NCI-H146 treated with DMSO at 0.1 percent for 48 hours (cell line): ENCODE measurements at regions not wholly inside any gene's neighbourhood (a gene's known extent, or its start where the extent isn't known, plus 50 kb on each side); places are given as distances from the start of the nearest gene placed in this dataset.

Experiments
- DNase-seq: peaks from one replicate; lab custom pipeline; 2025; ENCODE audit not compliant: unreplicated experiment; lab: John Stamatoyannopoulos, UW

DNA sequence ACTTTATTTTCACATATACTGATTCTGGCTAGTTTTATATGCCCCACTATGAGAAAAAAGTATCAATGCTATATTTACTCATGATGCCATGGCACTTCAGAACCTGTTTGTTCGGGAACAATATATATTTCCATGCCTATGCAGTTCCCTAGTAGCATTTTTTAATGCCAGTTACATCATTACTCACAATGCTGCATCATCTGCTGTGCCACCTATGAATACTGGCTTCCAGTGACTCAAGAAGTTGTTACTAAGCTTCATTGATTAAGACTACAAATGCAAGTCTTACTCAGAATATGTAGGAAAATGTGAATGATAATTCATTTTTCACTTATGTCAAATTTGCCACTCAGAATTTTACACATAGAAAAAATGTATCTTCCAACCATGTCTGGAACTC, 97.9 kb downstream of the MAFB start:
- DNase-seq = no peak

DNA sequence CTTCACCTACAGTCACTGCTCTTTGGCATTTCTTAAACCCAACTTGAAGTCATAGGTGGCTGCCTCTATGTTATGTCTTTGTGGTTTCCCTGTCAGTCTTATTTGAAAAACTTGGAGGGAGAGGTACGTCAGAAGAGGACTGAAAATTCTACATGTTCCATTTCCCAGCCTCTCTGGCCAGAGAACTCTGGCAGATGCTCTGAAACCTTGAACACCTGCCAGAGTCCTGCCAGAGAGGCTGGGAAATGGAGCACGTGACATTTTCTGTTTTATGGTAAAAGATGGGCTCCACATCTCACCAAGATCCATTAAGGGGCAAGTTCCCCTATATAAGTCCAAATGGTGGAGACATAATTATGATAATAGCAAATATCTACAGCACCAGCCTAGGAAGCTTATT, 99.5 kb downstream of the MAFB start:
- DNase-seq = no peak

DNA sequence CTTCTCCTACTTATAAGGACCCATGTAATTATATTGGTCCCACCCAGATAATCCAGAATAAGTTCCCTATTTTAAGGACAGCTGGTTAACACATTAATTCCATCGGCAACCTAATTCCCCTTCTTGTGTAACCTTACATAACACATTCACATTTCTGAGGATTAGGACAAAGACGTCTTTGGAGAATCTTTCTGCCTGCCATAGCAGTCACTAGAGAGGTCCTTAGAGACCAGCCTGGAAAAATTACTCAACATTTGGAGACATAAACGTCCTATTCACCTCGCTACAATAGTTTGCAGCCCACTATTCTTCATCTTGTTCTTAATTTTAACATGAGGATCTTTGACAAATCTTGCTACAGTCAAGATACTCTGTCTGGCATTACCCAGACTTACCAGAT, 100.1 kb downstream of the MAFB start:
- no peak for DNase-seq

DNA sequence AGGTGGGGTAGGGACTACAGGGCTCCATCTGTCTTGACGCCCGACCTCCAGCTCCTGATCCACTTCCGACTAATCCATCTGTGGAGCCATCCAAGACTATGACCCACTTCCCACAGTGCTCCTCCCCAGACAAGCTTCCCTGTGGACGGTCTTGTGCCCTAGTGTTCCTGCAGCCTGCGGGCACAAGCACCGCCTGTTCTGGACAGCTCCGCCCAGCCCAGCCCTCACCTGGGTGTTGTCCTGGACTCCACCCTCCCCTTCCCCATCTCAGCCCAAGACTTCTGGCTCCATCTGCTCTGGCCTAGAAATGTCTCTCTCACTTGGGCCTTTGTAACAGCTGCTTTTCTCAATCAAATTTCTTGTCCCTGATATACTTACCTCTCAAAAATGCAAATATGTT, 102.0 kb downstream of the MAFB start:
- no peak for DNase-seq

DNA sequence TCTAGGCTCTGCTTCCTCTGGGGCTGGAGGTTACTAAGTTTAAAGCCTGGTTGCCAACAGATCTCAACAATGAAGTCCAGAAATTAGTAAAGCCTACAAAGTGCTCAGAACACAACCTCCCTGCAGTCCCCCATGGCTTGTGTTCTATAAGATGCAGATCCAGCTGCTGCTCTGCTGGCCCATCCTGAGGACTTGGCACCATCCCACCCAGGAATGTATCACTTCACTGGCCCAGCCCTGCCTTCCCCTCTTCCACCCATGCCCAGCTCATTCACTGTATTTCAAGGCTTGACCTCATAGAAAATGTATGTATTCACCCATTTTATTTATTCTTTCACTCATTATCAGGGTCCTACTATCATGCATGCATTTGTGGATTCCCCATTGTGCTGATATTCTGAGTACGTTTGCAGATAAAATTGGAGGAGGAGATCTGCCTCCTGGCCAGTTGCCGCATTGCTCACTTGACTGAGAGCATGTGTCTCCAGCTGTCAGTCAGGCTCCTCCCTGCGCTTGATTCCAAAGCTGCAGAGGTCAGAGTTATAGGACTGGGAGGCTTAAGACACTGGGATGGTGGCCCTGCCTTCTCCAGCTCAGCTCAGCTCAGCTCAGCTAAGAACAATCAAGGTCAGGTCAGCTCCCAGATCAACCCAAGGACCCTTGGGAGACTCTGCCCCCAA, 104.8 kb downstream of the MAFB start:
- no peak for DNase-seq

DNA sequence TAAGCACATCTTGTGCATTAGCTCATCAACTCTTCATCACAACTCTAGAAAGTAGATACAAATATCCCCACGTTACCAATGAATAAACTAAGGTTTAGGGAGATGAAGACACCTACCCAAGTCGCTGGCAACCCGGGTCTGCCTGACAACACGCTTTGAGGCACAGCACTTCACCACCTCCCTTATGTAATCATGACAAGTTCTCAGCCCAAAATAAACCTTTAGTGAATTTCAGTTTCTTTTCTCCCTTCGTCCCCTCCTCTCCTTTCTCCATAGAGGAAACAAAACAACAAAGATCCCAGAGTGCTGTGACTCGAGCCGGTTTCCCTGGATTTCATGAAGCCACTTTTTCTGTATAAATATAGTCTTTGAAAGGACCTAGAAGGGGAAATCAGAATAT, 105.4 kb downstream of the MAFB start:
- DNase-seq = no peak

DNA sequence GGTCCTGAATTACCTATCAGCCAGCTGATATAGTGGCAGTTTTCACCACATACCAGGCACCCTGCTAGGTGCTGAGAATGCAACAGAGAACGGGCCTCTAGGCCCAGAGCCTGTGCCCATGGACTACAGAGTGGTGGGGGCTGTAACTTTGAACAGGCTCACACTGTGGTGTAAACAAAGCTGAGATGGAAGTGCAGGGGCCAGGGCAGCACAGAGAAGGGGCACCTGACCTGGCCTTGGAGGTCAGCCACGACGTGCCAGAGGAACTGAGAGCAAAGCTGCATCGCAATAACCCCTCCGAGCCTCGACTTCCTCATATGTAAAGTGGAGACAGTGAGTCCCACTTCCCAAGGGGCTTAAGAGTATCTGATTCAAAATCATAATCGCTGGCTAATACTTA, 105.8 kb downstream of the MAFB start:
- no peak for DNase-seq

DNA sequence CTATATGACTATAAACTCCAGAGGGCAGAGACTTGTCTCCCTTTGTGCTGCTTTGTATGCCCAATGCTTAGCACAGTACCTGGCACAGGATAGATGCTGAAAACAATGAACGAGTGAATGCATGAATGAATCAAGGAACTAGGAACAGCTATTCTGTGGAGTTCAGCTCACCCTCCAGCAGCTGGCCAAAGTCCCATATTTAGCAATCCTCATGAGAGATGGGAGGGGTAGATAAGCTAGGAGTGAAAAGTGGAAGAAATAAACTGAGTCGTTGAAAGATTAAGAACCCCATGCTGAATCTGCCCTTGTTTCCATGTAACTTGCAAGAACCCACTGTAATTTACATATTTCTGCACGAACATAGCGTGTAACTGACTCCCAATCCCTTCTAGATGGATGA, 106.5 kb downstream of the MAFB start:
- no peak for DNase-seq

DNA sequence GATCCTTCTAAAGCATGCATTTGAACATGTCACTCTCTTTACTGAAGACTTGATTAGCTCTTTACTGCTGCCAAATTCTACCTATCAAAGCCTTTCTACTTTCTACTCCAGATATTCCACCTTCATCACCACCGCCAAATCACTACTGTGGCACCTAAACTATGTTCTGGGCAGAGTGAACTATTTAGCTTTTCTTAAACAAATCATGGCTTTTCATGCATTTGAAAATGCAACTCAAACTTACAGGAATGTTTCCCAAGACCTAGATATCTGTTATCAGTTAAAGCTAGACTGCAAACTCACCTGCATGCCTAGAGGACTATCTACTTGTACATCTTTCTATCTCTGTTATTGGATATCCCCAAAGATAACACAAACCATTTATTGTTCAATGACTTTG, 109.3 kb downstream of the MAFB start:
- no peak for DNase-seq

DNA sequence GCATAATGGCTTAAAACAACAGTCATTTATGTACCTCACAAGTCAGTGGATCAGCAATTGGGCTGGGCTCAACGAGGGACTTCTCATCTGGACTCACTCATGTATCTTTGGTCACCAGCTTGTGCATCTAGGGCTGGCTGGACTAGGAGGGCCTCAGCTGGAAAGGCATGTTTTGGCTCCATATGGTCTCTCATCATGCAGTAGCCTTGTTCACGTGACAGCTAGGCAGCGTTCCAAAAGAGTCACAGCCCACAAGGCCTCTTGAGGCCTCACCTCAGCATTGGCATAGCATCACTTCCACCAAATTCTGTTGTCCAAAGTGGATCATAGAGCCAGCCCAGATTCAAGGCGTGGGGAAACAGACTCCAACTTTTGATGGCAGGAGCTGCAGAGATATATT, 110.1 kb downstream of the MAFB start:
- no peak for DNase-seq

DNA sequence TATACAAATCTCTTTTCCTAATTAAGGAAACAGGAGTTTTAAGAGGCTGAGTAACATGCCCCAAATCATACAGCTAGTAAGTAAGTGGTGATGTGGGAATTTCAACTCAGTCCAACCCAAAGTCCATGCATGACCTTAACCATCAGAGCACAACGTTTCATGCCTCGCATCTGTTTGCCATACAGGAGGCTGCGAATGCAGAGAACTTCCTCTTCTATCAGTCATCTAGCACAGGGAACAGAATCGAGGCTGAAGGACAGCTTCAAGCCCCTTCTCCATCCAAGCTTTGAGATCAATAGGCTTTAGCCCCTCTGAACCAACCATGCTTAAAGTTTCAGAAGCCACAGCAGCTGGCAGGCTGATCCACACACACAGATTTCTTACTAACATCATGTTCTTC, 113.2 kb downstream of the MAFB start:
- DNase-seq = no peak

DNA sequence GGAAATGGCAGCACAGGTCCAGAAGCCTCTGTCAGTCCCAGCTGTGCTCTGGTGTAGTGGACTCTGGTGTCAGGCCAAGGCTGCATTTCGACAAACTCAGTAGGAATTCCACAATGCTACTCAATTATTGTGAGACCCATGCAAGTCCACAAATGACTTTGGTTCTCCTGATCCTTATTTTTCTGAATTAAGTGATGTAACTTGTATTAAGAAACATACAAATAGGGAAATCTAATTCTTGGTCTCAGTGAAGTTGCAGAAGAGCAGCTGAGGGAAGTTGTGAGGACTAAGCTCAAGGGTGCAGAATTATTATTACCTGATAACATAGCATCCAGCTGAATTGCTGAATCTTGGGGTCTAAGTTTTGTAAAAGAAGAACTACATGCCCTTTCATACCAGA, 116.8 kb downstream of the MAFB start:
- DNase-seq = no peak

DNA sequence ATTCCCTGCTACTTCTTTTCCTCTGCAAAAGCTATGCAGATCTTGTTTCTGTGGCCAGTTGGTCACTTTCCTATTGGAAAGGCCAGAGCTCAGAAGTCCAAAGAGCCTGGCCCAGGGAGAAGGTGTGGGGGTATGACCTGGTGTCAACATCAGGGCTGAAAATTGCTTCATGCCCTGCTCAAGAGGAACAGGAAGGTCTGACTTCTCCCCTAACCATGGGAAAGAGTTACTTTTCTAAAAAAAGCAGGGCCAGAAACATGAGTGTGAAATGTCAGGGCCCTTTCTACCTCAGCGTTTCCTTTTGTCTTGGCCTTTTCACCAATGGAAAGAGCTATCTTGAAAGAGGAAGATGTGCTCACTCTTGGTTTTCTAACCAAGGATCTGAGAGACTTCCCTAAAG, 117.4 kb downstream of the MAFB start:
- DNase-seq = no peak

DNA sequence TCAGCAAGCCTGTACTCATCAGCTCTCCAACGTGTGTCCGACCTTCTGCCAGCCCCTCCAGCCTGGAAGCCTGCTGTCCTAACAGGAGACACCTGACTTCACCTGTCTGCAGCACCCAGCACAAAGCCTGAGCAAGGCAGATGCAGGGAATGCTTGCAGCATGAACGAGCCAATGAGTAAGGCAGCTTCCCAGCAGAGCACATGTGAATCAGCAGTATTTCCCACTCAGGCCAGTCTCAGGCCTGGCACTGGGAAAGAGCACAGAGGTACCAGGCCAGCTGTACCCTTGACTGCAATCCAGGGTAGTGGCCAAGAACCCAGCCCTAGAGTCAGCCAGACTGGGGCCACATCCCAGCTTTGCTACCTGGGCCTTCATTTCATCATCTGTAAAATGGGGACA, 120.8 kb downstream of the MAFB start:
- no peak for DNase-seq

DNA sequence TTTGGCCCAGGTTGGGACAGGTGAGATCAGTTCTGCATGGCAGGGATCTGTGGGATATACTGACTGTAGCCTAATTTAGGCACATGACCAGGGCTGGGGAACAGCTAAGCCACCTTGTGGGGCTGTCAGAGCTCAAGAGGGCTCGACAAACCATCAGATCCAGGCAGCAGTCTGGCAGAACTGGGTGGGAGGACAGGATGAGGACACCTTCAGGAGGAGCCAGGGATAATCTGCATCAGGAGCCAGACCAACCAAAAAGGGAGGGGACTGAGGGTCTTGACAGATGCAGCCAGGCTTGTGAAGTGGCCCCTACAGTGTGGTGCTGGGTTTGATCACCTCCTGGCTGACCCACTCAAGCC, 123.4 kb downstream of the MAFB start:
- no peak for DNase-seq

DNA sequence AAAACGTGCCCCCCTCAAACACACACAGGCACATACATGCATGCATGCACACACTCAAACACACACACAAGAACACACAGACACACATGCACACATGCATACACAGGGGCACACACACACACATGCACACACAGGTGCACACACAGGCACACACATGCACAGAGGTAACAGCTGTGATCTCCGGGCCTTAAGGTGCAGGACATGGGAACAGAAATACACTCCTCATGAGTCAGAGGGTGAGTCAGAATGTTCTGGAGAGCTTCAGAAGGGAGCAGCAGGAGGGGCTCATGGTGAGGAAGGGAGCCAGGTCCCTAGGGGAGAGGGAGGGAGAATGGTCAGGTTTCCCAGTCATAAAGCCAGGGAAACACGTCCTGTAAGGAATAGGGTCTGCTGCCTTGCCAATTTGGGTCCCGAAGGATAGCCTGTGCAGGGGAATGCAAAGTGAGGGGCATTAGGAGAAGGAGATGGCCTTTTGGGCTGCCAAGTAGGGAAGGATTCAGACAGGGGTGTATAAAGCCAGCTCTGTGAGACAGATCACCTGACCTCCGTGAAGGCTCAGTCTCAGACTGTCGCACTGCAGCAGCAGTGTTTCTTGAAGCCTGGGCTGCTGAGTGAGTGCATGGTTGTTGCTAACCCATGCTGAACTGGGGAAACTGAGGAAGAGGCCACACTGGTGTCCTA, 123.9 kb downstream of the MAFB start:
- DNase-seq = no peak

DNA sequence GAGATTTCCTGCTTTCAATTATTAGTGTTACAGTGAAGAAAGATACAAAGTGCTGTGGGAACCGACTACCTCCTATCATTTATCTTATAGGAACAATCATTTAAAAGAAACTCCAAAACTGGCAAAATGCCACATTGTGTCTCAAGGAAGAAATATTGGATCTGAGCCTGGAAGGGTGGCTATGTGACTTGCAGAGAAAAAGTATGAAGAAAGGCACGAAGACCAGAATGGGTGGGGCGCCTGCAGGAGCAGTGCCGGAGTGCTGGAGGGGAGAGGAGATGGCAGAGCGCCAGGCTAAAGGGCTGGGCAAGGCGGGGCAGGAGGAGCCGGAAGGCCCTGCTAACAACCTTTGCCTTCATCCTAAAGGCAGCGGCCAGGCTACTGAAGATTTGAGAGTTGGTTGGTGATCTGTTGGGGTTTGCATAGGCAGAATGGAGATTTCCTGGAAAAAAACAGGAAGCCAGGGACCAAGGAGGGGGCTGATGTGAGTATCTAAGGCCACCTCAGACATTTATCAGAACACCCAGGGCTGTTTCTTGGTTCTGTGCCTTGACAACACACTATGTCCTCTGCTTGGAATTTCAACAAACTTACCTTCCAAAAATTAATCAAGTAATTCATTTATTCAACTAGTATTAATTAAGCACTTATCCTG, 125.6 kb downstream of the MAFB start:
- no peak for DNase-seq

DNA sequence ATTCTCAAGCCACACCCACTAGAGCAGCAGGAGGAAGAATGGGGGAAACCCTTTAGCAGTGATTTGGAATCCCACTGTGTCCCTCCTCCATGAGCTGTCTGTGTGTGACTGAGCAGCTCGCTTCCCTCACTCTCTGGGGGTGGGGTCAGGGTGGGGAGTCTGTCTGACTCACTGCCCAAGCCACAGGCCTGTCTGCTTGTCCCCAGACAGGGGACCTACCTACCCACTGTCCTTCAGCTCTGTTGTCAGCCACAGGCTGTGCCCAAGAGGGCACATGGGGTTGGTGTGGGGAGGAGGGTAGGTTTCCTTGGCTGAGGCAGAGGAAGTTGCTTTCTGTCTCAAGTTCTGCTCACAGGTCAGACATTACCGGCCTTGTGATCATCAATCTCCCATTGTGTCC, 127.0 kb downstream of the MAFB start:
- no peak for DNase-seq

DNA sequence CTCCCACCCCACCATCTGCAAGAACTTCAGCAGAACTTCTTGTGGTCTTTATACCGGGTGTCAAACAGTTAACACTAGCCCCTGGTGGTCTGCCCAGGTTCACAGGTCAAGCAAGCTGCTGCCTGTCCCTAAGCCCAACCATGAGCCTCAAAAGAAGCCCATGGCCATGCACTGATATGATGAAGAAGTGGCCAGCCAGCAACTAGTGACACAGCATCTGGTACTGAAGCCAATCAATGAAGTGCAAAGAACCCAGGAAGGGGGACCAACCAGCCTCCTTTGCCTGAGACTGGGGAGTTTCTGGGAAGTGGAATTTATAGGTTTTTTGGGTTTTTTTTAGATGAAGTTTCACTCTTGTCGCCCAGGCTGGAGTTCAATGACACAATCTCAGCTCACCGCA, 127.8 kb downstream of the MAFB start:
- DNase-seq = no peak

DNA sequence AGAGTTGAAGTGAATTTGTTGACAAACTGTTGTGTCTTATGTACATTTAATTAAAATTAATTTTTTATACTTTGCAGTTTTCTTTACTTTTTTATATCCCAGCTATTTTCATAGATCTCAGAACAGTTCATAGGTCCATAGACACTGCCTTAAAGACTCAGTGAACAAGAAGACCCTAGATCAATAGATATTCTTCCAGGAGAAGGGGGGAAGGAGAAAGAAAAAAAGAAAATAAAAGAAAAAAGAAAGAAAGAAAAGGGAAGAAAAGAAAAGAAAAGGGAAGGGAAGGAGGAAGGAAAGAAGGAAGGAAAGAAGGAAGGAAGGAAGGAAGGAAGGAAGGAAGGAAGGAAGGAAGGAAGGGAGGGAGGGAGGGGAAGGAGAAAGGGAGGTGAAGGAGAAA, 130.8 kb downstream of the MAFB start:
- DNase-seq = no peak

DNA sequence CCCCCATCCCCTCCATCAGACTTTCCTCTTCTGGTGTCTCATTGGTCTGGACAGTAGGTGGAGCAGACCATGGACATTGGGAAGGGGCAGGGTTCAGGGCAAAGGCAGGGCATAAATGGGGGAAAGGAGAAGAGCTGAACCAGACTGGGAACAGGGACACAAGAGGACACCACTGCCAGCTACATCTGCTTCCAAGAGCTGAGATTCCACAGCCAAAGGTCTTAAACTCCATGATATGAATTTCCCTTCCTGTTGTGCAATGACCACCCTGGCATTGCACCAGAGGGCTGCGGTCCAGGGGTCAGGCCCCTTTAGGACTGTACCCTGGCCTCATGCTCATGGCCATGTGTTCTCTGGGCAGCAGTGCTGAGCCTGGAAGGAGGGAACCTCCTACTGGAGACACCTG, 137.9 kb downstream of the MAFB start:
- no peak for DNase-seq

DNA sequence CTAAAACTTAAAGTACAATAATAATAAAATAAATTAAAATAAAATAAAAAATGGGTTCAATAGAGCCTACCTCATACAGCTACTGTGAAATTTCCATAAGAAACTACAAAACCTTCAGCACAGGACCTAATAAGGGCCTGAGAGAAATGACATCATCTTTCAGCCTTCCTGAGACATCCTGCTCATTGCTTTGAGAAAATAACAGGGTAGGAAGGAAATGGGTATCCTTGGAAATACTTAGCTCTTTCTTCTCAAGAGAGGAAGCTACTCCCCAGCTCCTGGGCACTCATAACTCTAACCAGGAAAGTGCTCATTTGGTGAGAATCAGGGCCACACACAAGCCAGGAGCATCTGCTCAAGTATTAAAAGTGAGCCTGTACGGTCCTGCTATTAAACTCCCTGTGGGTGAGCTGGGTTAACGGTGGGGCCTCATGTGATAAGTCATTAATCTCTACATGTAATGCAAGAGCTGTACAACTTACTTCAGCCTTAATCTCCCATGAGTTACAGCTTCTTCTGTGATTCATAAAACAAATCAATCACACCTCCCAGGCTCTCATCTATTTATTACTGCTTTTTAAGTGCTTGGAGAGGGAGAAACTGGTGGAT, 141.4 kb downstream of the MAFB start:
- no peak for DNase-seq
